CD4-positive, CD25-positive, alpha-beta regulatory T cell (primary cell): ENCODE measurements at regions not wholly inside any gene's neighbourhood (a gene's known extent, or its start where the extent isn't known, plus 50 kb on each side); places are given as distances from the start of the nearest gene placed in this dataset.

Source experiments
- ATAC-seq, 2 donors: fragments of 150-1000 bp; cut with Tn5 transposase; one replicate each; pipeline ENCODE4 v1.10.0; 2021; ENCODE audit warnings: low read depth in 2 of 2, moderate number of reproducible peaks in 2 of 2, moderate library complexity in 1 of 2
- DNase-seq, 3 donors: peaks; one replicate each; pipeline versions ENCODE4 v3.0.0 to v3.0.0-alpha.2; 2012 to 2022; ENCODE audit warnings: mixed read lengths in 1 of 3
- H3K27ac ChIP-seq: one replicate; pipeline ENCODE4 v1.7.0; 2013; ENCODE audit warnings: mild to moderate bottlenecking, low read length; ENCODE audit not compliant: insufficient read depth, poor library complexity, severe bottlenecking
- H3K27me3 ChIP-seq: one replicate; pipeline ENCODE4 v1.7.0; 2013; ENCODE audit warnings: low read length; ENCODE audit not compliant: control insufficient read depth, insufficient read depth
- H3K36me3 ChIP-seq: one replicate; pipeline ENCODE4 v1.7.0; 2013; ENCODE audit warnings: mild to moderate bottlenecking, low read length, moderate library complexity; ENCODE audit not compliant: control insufficient read depth, insufficient read depth
- H3K4me1 ChIP-seq: 2 replicates; pipeline ENCODE4 v1.7.0; 2013; ENCODE audit warnings: mild to moderate bottlenecking, low read length; ENCODE audit not compliant: insufficient read depth, control insufficient read depth, poor library complexity, severe bottlenecking
- H3K4me3 ChIP-seq: one replicate; pipeline ENCODE4 v1.7.0; 2013; ENCODE audit warnings: low read depth, mild to moderate bottlenecking, low read length, moderate library complexity
- H3K9me3 ChIP-seq, 2 experiments: 1 replicate in 1 of 2; 2 replicates in 1 of 2; pipeline ENCODE4 v1.7.0; 2013; ENCODE audit warnings: low read length in 2 of 2, mild to moderate bottlenecking in 1 of 2, moderate library complexity in 1 of 2; ENCODE audit not compliant: control insufficient read depth in 2 of 2
- H3K27ac Mint-ChIP-seq, 3 donors: one replicate each; pipeline ENCODE4 v1.8.0; 2020 to 2022; ENCODE audit warnings: mild to moderate bottlenecking in 3 of 3, mixed read lengths in 3 of 3, moderate library complexity in 2 of 3
- H3K27me3 Mint-ChIP-seq: one replicate; pipeline ENCODE4 v1.8.0; 2022; ENCODE audit warnings: mild to moderate bottlenecking, mixed read lengths
- H3K36me3 Mint-ChIP-seq: one replicate; pipeline ENCODE4 v1.8.0; 2020; ENCODE audit warnings: mixed read lengths
- H3K4me1 Mint-ChIP-seq, 4 donors: one replicate each; pipeline ENCODE4 v1.8.0; 2020 to 2022; ENCODE audit warnings: mixed read lengths in 4 of 4, mild to moderate bottlenecking in 1 of 4
- H3K4me3 Mint-ChIP-seq, 4 donors: one replicate each; pipeline ENCODE4 v1.8.0; 2020 to 2022; ENCODE audit warnings: mild to moderate bottlenecking in 4 of 4, mixed read lengths in 4 of 4, moderate library complexity in 3 of 4
- H3K9me3 Mint-ChIP-seq, 7 donors: one replicate each; pipeline ENCODE4 v1.8.0; 2020 to 2022; ENCODE audit warnings: mixed read lengths in 7 of 7, mild to moderate bottlenecking in 3 of 7, moderate library complexity in 2 of 7

GRCh38 chr4:34893382-34893781, 1350.9 kb downstream of the ARAP2 start:
- Mint-ChIP-seq H3K27me3 (no peaks in the 10 kb centered on the region), H3K27ac (no peak overlapping the region), H3K4me1 (no peaks in the 10 kb centered on the region), H3K9me3 (peaks cover 0 to 12% (median 4%) of the 10 kb centered on the region in 7 donors), H3K4me3 (no peak overlapping the region), H3K36me3 (no peaks in the 10 kb centered on the region)
- H3K36me3 ChIP-seq, result no peaks in the 10 kb centered on the region
- no peak overlapping the region for H3K4me3 ChIP-seq
- H3K27ac ChIP-seq, result no peak overlapping the region
- DNase-seq (no peak), ATAC-seq (no peak)
- no peaks in the 10 kb centered on the region for H3K27me3 ChIP-seq
- peaks cover 0 to 1% of the 10 kb centered on the region in 2 experiments for H3K9me3 ChIP-seq
- H3K4me1 ChIP-seq, result no peaks in the 10 kb centered on the region

- no peaks in the 10 kb centered on the region for H3K4me1 ChIP-seq
- Mint-ChIP-seq H3K9me3 (peaks cover 2 to 24% (median 3%) of the 10 kb centered on the region in 7 donors), H3K4me1 (no peaks in the 10 kb centered on the region), H3K27ac (no peak overlapping the region), H3K36me3 (no peaks in the 10 kb centered on the region), H3K4me3 (no peak overlapping the region), H3K27me3 (no peaks in the 10 kb centered on the region)
- ATAC-seq (no peak), DNase-seq (no peak)
- H3K4me3 ChIP-seq, result no peak overlapping the region
- H3K27me3 ChIP-seq, result no peaks in the 10 kb centered on the region
- no peaks in the 10 kb centered on the region for H3K9me3 ChIP-seq
- H3K27ac ChIP-seq, result no peak overlapping the region
- no peaks in the 10 kb centered on the region for H3K36me3 ChIP-seq
Observed at GRCh38 chr4:34920032-34920431, 1324.3 kb downstream of the ARAP2 start.

GRCh38 chr4:34921391-34921790, 1322.9 kb downstream of the ARAP2 start:
- no peak overlapping the region for H3K4me3 Mint-ChIP-seq
- no peaks in the 10 kb centered on the region for H3K4me1 ChIP-seq
- no peaks in the 10 kb centered on the region for H3K27me3 Mint-ChIP-seq
- no peaks in the 10 kb centered on the region for H3K4me1 Mint-ChIP-seq
- H3K36me3 Mint-ChIP-seq, result no peaks in the 10 kb centered on the region
- no peaks in the 10 kb centered on the region for H3K36me3 ChIP-seq
- no peak for DNase-seq
- H3K27ac Mint-ChIP-seq, result no peak overlapping the region
- ATAC-seq, result no peak
- no peak overlapping the region for H3K27ac ChIP-seq
- peaks cover 0 to 21% (median 2%) of the 10 kb centered on the region in 7 donors for H3K9me3 Mint-ChIP-seq
- H3K9me3 ChIP-seq, result no peaks in the 10 kb centered on the region
- H3K27me3 ChIP-seq, result no peaks in the 10 kb centered on the region
- H3K4me3 ChIP-seq, result no peak overlapping the region

GRCh38 chr4:34922325-34922724, 1322.0 kb downstream of the ARAP2 start:
- no peak overlapping the region for H3K4me3 ChIP-seq
- peaks cover 0 to 21% (median 2%) of the 10 kb centered on the region in 7 donors for H3K9me3 Mint-ChIP-seq

GRCh38 chr4:34932591-34932990, 1311.7 kb downstream of the ARAP2 start:
- H3K27me3 Mint-ChIP-seq, result no peaks in the 10 kb centered on the region
- H3K4me1 ChIP-seq, result no peaks in the 10 kb centered on the region
- no peak overlapping the region for H3K27ac Mint-ChIP-seq
- no peak for DNase-seq
- ATAC-seq, result no peak
- H3K4me1 Mint-ChIP-seq, result no peaks in the 10 kb centered on the region
- no peaks in the 10 kb centered on the region for H3K9me3 ChIP-seq
- no peak overlapping the region for H3K4me3 ChIP-seq
- H3K27ac ChIP-seq, result no peak overlapping the region
- peaks cover 1 to 23% (median 7%) of the 10 kb centered on the region in 7 donors for H3K9me3 Mint-ChIP-seq
- no peaks in the 10 kb centered on the region for H3K36me3 ChIP-seq
- no peak overlapping the region for H3K4me3 Mint-ChIP-seq
- no peaks in the 10 kb centered on the region for H3K27me3 ChIP-seq
- H3K36me3 Mint-ChIP-seq, result no peaks in the 10 kb centered on the region

More at GRCh38 chr4:34922325-34922724, 1322.0 kb downstream of the ARAP2 start:
- H3K27ac ChIP-seq, result no peak overlapping the region
- no peaks in the 10 kb centered on the region for H3K9me3 ChIP-seq
- Mint-ChIP-seq H3K4me1 (no peaks in the 10 kb centered on the region), H3K4me3 (no peak overlapping the region), H3K27me3 (no peaks in the 10 kb centered on the region), H3K36me3 (no peaks in the 10 kb centered on the region), H3K27ac (no peak overlapping the region)
- no peaks in the 10 kb centered on the region for H3K4me1 ChIP-seq
- no peaks in the 10 kb centered on the region for H3K36me3 ChIP-seq
- ATAC-seq (no peak), DNase-seq (no peak)
- H3K27me3 ChIP-seq, result no peaks in the 10 kb centered on the region

- no peaks in the 10 kb centered on the region for H3K4me1 ChIP-seq
- H3K27me3 Mint-ChIP-seq, result no peaks in the 10 kb centered on the region
- no peak overlapping the region for H3K4me3 ChIP-seq
- no peaks in the 10 kb centered on the region for H3K27me3 ChIP-seq
- ATAC-seq, result no peak
- H3K36me3 ChIP-seq, result no peaks in the 10 kb centered on the region
- no peaks in the 10 kb centered on the region for H3K36me3 Mint-ChIP-seq
- peaks cover 1 to 31% (median 3%) of the 10 kb centered on the region in 7 donors for H3K9me3 Mint-ChIP-seq
- H3K27ac ChIP-seq, result no peak overlapping the region
- no peaks in the 10 kb centered on the region for H3K9me3 ChIP-seq
- no peak overlapping the region for H3K4me3 Mint-ChIP-seq
- no peak for DNase-seq
- H3K27ac Mint-ChIP-seq, result no peak overlapping the region
- H3K4me1 Mint-ChIP-seq, result no peaks in the 10 kb centered on the region
Observed at GRCh38 chr4:34935739-34936138, 1308.6 kb downstream of the ARAP2 start.

GRCh38 chr4:34939073-34939472, 1305.2 kb downstream of the ARAP2 start:
- Histone ChIP-seq H3K9me3 (no peaks in the 10 kb centered on the region), H3K27ac (no peak overlapping the region), H3K36me3 (no peaks in the 10 kb centered on the region), H3K4me1 (no peaks in the 10 kb centered on the region), H3K4me3 (no peak overlapping the region), H3K27me3 (no peaks in the 10 kb centered on the region)
- H3K36me3 Mint-ChIP-seq, result no peaks in the 10 kb centered on the region
- ATAC-seq, result no peak
- no peak for DNase-seq
- peaks cover 0 to 28% (median 1%) of the 10 kb centered on the region in 7 donors for H3K9me3 Mint-ChIP-seq
- no peaks in the 10 kb centered on the region for H3K4me1 Mint-ChIP-seq
- no peaks in the 10 kb centered on the region for H3K27me3 Mint-ChIP-seq
- H3K4me3 Mint-ChIP-seq, result no peak overlapping the region
- no peak overlapping the region for H3K27ac Mint-ChIP-seq

GRCh38 chr4:34943741-34944386, 1300.5 kb downstream of the ARAP2 start:
- Histone ChIP-seq H3K4me1 (no peaks in the 10 kb centered on the region), H3K9me3 (no peaks in the 10 kb centered on the region), H3K27me3 (no peaks in the 10 kb centered on the region), H3K27ac (no peak overlapping the region), H3K4me3 (no peak overlapping the region), H3K36me3 (no peaks in the 10 kb centered on the region)
- Mint-ChIP-seq H3K36me3 (no peaks in the 10 kb centered on the region), H3K4me1 (no peaks in the 10 kb centered on the region), H3K4me3 (no peak overlapping the region), H3K27ac (no peak overlapping the region), H3K27me3 (no peaks in the 10 kb centered on the region), H3K9me3 (peaks cover 2 to 23% (median 8%) of the 10 kb centered on the region in 7 donors)
- no peak for DNase-seq
- no peak for ATAC-seq
